Transverse colon (tissue), 4 donors: ENCODE measurements at regions not wholly inside any gene's neighbourhood (a gene's known extent, or its start where the extent isn't known, plus 50 kb on each side); places are given as distances from the start of the nearest gene placed in this dataset.

Source experiments
- DNase-seq: peaks from one replicate; pipeline ENCODE4 v3.0.0-alpha.2; 2019
- H3K27ac ChIP-seq, 4 donors: fragments of 200-600 bp; sonication (generic); 2 replicates each; pipeline ENCODE4 v1.5.1; 2016 to 2018; ENCODE audit warnings: inconsistent platforms in 4 of 4
- H3K27me3 ChIP-seq: fragments of 200-600 bp; sonication (generic); 2 replicates; pipeline ENCODE4 v1.5.1; 2017; ENCODE audit warnings: inconsistent platforms
- H3K36me3 ChIP-seq, 4 donors: fragments of 200-600 bp; sonication (generic); 2 replicates each; pipeline ENCODE4 v1.5.1; 2017 to 2019; ENCODE audit warnings: inconsistent platforms in 4 of 4
- H3K4me1 ChIP-seq, 4 donors: fragments of 200-600 bp; sonication (generic); 2 replicates each; pipeline ENCODE4 v1.5.1; 2017 to 2020; ENCODE audit warnings: inconsistent platforms in 4 of 4
- H3K4me3 ChIP-seq, 4 donors: fragments of 200-600 bp; sonication (generic); 1 replicate in 1 of 4; 2 replicates in 3 of 4; pipeline versions ENCODE4 v1.5.1 to v1.6.1; 2017 to 2019; ENCODE audit warnings: inconsistent platforms in 4 of 4
- H3K9me3 ChIP-seq, 2 donors: fragments of 200-600 bp; sonication (generic); 2 replicates each; pipeline ENCODE4 v1.5.1; 2017 to 2019; ENCODE audit warnings: inconsistent platforms in 2 of 2
- EP300 ChIP-seq: sonication (generic); formaldehyde crosslinking; IDR thresholded peaks from one replicate; pipeline ENCODE4 v1.6.1; 2017; ENCODE audit warnings: antibody characterized with exemption, low read depth
- POLR2A ChIP-seq: fragments of 450-650 bp; IDR thresholded peaks from one replicate; pipeline ENCODE4 v1.6.1; 2016; ENCODE audit warnings: antibody characterized with exemption, mild to moderate bottlenecking, moderate library complexity
- POLR2AphosphoS5 ChIP-seq, 3 donors: sonication (generic); formaldehyde crosslinking; IDR thresholded peaks; one replicate each; pipeline ENCODE4 v1.6.1; 2016; ENCODE audit warnings: antibody characterized with exemption in 3 of 3
- WGBS, 2 donors: methylation state at CpG; one replicate each; pipeline ENCODE4 v1.1.5; 2018; ENCODE audit warnings: low coverage in 1 of 2; 5-methylcytosine and 5-hydroxymethylcytosine counted together
- in situ Hi-C, 4 donors: fragments of 200-750 bp; cut with MboI; loops; one replicate each; pipeline versions ENCODE4 v1.15.0 to v1.15.1; 2017; ENCODE audit warnings: low sequenced_read_pairs in 3 of 4, low pct_ligation_motif_present in 1 of 4, low pct_unique_long_range_greater_than_20kb in 1 of 4
- intact Hi-C: fragments of 100-400 bp; cut with DNase I; formaldehyde crosslinking; loops from one replicate; pipeline ENCODE4 v1.15.1; 2023; ENCODE audit warnings: low total_unique reads
- TF ChIP-seq, protein P1 (sequence below), 5 experiments: fragments of 200-600 bp in 3 of 5; fragments of 450-650 bp in 2 of 5; sonication (generic) in 3 of 5; IDR thresholded peaks; 1 replicate in 2 of 5; 2 replicates in 3 of 5; pipeline ENCODE4 v1.5.1; 2016 to 2017; ENCODE audit warnings: antibody characterized with exemption in 5 of 5, inconsistent platforms in 3 of 5, mild to moderate bottlenecking in 2 of 5, moderate library complexity in 1 of 5

DNA sequence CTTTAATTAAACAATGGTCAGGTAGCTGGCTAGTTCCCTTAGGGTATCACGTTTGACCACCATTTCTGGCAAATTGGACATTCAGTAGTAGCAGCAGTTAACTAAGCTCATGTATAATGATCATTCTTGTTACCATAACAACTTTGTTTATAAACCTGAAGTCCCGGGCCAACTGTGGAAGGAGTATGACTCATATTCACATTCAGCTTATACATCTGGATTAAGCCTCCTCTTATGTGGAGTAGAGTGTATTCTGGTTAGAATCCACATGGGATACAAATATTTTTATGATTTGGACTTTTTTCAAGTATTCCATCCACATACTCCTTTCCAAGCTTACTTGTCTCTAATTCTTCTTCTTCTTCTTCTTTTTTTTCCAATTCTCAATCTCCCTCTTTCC, 70.3 kb upstream of the ZSWIM2 start:
- no peak overlapping the region for H3K4me3 ChIP-seq
- no peaks in the 10 kb centered on the region for H3K36me3 ChIP-seq
- H3K4me1 ChIP-seq = no peaks in the 10 kb centered on the region
- in situ Hi-C loops (no loop called here), intact Hi-C loops (no loop called here)
- TF ChIP-seq POLR2A (no peak), EP300 (no peak), POLR2AphosphoS5 (IDR thresholded peaks at IDR 0.05) (no peak)
- TF ChIP-seq, protein P1, sequence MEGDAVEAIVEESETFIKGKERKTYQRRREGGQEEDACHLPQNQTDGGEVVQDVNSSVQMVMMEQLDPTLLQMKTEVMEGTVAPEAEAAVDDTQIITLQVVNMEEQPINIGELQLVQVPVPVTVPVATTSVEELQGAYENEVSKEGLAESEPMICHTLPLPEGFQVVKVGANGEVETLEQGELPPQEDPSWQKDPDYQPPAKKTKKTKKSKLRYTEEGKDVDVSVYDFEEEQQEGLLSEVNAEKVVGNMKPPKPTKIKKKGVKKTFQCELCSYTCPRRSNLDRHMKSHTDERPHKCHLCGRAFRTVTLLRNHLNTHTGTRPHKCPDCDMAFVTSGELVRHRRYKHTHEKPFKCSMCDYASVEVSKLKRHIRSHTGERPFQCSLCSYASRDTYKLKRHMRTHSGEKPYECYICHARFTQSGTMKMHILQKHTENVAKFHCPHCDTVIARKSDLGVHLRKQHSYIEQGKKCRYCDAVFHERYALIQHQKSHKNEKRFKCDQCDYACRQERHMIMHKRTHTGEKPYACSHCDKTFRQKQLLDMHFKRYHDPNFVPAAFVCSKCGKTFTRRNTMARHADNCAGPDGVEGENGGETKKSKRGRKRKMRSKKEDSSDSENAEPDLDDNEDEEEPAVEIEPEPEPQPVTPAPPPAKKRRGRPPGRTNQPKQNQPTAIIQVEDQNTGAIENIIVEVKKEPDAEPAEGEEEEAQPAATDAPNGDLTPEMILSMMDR (IDR thresholded peaks at IDR 0.05) = no peak
- no peaks in the 10 kb centered on the region for H3K27me3 ChIP-seq
- H3K9me3 ChIP-seq = no peaks in the 10 kb centered on the region
- 11 to 17% methylated on average over 1 to 2 of the region's 2 CpGs for WGBS, 2 donors
- no peak overlapping the region for H3K27ac ChIP-seq
- no peak for DNase-seq

GRCh38 chr2:186918495-186918894, 69.5 kb upstream of the ZSWIM2 start:
- Histone ChIP-seq H3K9me3 (no peaks in the 10 kb centered on the region), H3K36me3 (no peaks in the 10 kb centered on the region), H3K4me1 (no peaks in the 10 kb centered on the region), H3K27me3 (no peaks in the 10 kb centered on the region), H3K4me3 (no peak overlapping the region), H3K27ac (no peak overlapping the region)
- TF ChIP-seq, protein P1 (IDR thresholded peaks at IDR 0.05) = no peak
- no peak for TF ChIP-seq POLR2AphosphoS5 (IDR thresholded peaks at IDR 0.05)
- no peak for TF ChIP-seq EP300
- TF ChIP-seq POLR2A = no peak
- intact Hi-C loops (no loop called here), in situ Hi-C loops (no loop called here)
- WGBS, 2 donors = 43 to 49% methylated on average over 3 of the region's 3 CpGs
- no peak for DNase-seq

- 66 to 69% methylated on average over 3 of the region's 3 CpGs for WGBS, 2 donors
- Histone ChIP-seq H3K4me3 (no peak overlapping the region), H3K4me1 (no peaks in the 10 kb centered on the region), H3K27ac (no peak overlapping the region), H3K36me3 (no peaks in the 10 kb centered on the region), H3K27me3 (no peaks in the 10 kb centered on the region), H3K9me3 (no peaks in the 10 kb centered on the region)
- intact Hi-C loops (no loop called here), in situ Hi-C loops (no loop called here)
- TF ChIP-seq EP300 (no peak), POLR2AphosphoS5 (IDR thresholded peaks at IDR 0.05) (no peak), POLR2A (no peak)
- TF ChIP-seq, protein P1 (IDR thresholded peaks at IDR 0.05) = no peak
- DNase-seq = no peak
Measured at GRCh38 chr2:186917866-186918265, 68.9 kb upstream of the ZSWIM2 start.

DNA sequence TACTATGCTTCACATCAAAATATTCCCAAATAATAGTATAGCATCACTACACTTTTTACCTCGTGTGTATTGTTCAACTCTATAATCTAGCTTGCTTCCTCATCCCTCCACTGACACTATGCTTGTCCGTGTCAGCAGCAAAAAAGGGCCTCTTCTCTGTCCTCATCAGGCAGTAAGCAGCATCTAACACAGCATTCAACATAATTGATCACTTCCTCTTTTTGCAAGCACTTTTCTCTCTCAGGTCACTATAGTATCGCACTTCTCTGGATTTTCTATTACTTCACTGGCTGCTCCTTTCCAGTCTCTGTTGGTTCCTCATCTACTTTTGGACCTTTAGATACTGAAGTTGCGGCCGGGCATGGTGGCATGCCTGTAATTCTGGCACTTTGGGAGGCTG, 64.9 kb upstream of the ZSWIM2 start:
- Histone ChIP-seq H3K9me3 (no peaks in the 10 kb centered on the region), H3K27ac (no peak overlapping the region), H3K4me3 (no peak overlapping the region), H3K27me3 (no peaks in the 10 kb centered on the region), H3K36me3 (no peaks in the 10 kb centered on the region), H3K4me1 (no peaks in the 10 kb centered on the region)
- 51 to 66% methylated on average over 4 to 5 of the region's 5 CpGs for WGBS, 2 donors
- in situ Hi-C loops (no loop called here), intact Hi-C loops (no loop called here)
- no peak for DNase-seq
- no peak for TF ChIP-seq EP300
- TF ChIP-seq, protein P1 (IDR thresholded peaks at IDR 0.05) = no peak
- TF ChIP-seq POLR2A = no peak
- no peak for TF ChIP-seq POLR2AphosphoS5 (IDR thresholded peaks at IDR 0.05)
